22Rv1 (cell line): ENCODE measurements at regions not wholly inside any gene's neighbourhood (a gene's known extent, or its start where the extent isn't known, plus 50 kb on each side); places are given as distances from the start of the nearest gene placed in this dataset.

Experiments used
- CTCF ChIP-seq: fragments of 450-650 bp; IDR thresholded peaks from 2 replicates; pipeline ENCODE4 v1.5.1; 2017; ENCODE audit warnings: mild to moderate bottlenecking
- ZFX ChIP-seq: fragments of 450-650 bp; IDR thresholded peaks from 2 replicates; pipeline ENCODE4 v1.6.1; 2017; ENCODE audit warnings: antibody characterized with exemption, borderline replicate concordance

DNA sequence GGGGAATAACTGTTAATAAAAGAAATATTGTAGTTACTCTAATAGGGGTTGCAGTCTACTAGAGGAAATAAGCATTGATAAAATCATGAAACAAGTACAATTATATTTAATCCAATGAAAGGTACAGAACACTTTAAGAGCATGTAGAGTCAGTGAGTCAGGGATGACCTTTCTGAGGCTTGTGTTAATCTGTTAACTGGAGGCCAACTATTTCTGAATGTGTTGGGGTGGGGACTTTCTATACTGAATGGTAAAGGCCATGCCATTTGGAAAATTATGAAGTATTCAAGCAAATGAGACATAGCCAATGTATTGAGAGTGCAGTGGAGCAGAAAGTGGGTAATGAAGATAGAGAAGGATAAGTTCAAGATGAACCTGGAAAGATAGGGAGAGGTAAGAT is 646.2 kb downstream of the ADGRL2 start:
- TF ChIP-seq CTCF = no peak
- no peak for TF ChIP-seq ZFX
